Right lung (tissue), 2 donors: ENCODE measurements at regions not wholly inside any gene's neighbourhood (a gene's known extent, or its start where the extent isn't known, plus 50 kb on each side); places are given as distances from the start of the nearest gene placed in this dataset.

Experiments
- DNase-seq, 2 donors: peaks; one replicate each; pipeline ENCODE4 v3.0.0-alpha.2; 2013

- DNase-seq, result no peak
Observed at GRCh38 chr22:27115816-27116256, 458.4 kb downstream of the MIAT start.

DNA sequence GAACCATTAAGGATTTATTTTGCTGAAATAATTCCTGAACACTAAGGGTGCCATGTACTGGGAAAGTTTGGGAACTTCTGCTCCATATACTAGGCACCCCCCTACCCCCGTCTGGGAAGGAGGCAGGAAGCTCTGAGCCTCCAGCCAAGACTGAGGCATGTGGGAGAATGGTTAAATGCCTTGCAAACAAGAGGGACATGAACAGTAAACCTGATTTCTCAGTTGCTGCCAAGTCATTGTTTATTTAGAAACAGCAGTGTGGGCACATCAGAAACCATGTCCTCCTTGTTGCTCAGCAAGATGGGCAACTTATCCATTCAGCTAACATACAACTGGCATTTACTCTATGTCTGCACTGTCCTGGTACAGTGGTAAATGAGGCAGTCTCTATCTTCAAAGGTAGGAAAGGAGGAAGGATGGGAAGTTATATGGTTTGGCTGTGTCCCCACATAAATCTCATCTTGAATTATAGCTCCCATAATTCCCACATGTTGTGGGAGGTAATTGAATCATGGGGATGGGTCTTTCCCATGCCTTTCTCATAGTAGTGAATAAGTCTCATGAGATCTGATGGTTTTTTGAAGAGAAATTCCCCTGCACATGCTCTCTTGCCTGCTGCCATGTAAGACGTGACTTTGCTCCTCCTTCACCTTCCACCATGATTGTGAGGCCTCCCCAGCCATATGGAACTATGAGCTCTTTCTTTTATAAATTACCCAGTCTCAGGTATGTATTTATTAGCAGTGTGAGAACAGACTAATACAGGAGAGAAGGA lies 459.1 kb downstream of the MIAT start:
- DNase-seq, result no peak

DNA sequence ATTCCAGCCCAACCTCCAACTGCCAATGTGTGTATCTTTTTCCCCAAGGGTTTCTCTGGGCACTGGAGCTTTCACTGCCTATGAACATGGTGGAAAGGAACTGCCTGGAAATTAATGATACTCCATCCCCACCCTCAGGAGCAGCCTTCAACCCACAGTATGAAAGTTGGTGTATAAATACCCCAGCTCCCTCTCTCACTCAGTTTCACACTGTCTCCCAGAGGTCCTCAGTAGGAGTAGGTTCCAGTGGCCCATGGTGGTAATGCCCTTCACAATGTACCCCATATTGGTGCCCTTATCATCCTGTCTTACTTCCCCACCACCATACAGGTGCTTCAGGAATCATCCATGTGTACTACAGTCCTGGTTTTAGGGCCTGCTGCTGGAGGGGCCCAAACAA lies 462.6 kb downstream of the MIAT start:
- DNase-seq, result no peak

DNA sequence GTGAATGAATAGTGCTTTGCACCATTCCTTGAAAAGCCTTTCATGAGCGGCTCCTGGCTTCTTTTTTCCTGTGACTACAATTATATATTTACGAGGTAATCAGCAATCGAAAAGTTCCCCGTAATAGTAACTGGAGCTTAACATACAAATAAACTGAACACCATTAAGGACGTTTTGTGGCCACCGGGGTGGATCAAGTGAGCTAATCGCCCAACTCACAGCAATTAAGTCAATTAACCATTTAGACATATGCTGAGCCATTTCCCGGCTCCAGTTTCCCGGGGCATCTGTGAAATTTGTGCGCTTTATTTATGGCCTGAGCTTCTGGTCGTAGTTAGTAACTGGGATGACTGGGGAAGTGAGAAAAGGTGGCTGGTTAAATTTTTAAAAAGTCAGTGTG lies 465.2 kb downstream of the MIAT start:
- DNase-seq, result no peak

DNA sequence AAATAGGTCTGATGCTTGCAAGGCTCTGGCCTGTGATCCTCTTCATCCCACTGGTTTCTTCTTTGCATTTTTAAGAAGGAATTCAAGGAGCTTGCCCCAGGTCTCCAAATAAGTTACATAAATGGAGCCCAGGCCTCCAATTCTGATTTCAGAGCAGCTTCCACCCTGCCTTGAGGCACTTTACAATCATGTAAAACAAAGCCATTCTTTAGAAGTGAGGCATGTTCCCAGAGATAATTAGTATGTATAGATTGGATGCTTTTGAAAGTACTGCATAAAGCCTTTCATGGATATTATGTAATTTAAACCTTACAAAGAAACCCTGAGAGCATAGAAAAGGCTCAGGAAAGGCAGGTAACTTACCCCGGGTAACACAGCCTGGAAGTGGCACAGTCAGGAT lies 466.5 kb downstream of the MIAT start:
- DNase-seq, result no peak

- no peak for DNase-seq
Observed at GRCh38 chr22:27124351-27124966, 467.1 kb downstream of the MIAT start.

DNA sequence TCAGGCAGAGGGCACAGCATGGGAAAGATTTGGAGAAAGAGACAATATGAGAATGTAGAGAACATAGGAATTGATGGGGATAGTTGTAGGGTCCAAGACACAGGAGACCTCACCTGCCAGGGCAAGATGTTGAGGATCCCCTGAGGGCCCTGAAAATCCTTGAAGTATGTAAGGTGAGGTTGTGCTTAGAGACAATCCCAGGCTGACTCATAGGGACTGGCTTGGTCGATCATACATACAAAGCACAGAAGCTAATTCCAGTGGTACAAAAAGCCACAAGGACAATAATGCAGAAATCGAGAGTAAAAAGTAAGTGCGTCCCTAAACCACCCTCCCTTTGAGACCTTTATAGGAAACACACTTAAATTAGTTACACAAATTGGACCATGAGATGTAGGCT lies 468.2 kb downstream of the MIAT start:
- no peak for DNase-seq

- DNase-seq, result no peak
Observed at GRCh38 chr22:27127911-27128310, 470.5 kb downstream of the MIAT start.

GRCh38 chr22:27128461-27129085 lies 471.2 kb downstream of the MIAT start:
- DNase-seq, result no peak

DNA sequence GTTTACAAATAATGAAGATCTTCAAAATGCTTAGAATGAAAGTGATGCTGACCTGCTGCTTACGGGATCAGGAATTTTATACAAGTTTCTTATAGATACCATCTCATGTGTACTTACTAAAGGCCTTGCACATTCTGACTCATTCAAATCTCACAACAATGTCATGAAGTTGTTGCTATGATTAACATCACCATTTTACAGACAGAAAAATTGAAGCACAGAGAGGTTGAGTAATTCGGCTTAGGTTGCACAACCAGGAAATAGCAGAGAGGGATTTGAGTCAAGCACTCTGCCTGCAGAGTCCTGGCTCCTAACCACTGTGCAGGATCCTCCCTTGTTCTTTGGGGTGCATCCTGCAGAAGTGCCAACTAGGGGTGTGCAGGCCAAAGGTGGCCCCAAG lies 471.9 kb downstream of the MIAT start:
- DNase-seq, result no peak

- DNase-seq, result no peak
Observed at GRCh38 chr22:27130906-27131305, 473.5 kb downstream of the MIAT start.

DNA sequence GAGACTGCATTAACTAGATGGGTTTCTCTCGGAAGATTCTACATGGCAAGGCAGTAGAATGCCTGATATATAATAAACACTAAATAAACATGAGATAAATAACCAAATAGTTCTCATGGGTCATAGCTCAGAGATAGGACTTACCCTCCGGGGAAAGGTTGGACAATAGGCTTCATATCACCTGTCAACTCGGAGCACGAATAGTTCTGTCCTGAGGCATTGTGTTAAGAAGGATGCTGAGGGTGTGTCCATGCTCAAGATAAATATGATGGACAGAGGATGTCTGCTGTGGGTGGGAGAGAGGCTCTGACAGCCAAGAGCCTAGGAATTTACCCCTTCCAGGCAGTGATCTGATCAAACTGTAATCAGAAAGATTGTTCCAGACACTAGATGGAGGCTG lies 474.0 kb downstream of the MIAT start:
- DNase-seq, result no peak

- no peak for DNase-seq
Observed at GRCh38 chr22:27132400-27132799, 475.0 kb downstream of the MIAT start.

DNA sequence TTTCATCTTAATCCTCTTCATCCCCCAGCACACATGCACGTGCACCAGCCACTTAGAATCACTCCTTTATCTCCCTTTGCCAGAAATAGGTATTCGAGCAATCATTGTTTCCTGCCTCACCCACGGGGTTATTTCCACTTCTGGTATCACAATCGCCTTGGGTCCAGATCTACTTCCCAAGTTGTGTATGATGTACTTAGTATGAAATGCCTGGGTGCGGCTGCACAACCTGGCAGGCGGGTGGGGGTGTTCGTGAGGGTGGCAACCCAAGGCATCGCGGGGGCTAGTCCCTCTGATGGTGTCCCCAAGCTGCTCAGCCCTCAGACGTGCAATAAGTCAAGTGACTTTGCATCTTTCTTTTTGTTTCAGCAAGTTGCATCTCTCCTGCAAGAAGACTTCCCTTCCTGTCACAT lies 475.6 kb downstream of the MIAT start:
- DNase-seq, result no peak

GRCh38 chr22:27133681-27134314 lies 476.4 kb downstream of the MIAT start:
- DNase-seq, result no peak

- DNase-seq, result no peak
Observed at GRCh38 chr22:27134315-27134701, 476.9 kb downstream of the MIAT start.

DNA sequence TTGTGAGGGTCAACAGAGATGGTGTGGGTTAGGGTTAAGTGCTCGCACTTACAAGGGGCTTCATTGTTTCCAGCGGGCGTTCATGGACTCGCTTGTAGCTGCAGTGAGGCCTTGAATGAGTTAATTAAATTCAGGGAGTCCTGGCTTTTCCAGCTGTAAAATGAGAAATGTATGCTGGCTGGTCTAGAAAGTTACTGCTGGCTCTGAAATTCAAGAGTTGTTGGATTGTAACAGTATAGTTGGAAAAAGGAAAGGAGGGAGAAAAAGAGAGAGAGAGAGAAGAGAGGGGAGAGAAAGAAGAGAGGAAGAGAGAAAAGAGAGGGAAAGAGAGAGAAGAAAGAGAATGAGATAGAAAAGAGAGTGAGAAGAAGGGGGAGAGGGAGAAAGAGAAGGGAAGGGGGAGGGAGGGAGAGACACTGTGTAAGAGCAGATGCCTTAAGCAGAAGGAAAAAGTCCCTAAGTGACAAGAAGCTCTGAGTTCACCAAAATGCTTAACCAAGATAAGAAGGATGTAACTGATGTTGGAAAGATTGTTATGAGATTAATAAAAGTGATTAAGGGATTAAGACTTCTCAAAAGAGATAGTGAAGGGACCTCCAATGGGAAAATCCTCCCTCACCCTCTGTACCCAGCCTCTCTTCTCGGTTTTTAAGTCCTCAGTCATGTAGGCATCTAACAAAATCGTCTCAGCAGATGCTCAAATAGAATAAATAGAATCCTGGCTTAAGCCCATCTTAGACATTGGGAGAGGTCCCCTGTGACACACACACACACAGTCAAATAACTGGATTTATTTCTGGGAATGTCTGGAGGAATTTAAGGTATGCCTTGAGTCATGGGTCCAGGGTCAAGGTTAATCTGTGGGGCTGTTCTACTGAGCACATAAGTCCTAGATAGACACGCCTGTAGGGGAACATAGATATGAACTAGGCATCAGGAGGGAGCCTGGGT lies 477.9 kb downstream of the MIAT start:
- no peak for DNase-seq

DNA sequence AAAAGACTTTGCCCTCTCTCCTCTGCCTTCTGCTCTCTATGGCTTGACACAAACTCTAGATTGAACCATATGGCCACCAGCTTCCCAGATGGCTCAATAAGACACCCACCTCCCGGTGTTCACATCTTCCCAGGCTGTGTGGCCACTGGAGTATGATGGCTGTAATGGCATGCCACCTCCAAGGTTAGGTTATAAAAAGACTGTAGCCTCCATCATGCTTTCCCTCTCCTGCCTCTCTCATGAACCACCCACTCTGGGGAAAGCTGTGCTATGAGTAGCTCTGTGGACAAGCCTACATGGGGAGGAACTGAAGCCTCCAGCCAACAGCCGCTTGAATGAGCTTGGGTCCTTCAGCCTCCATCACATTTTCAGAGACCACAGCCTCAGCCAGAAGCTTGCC lies 479.2 kb downstream of the MIAT start:
- DNase-seq, result no peak

GRCh38 chr22:27137871-27138337 lies 480.5 kb downstream of the MIAT start:
- no peak for DNase-seq

- DNase-seq, result no peak
Observed at GRCh38 chr22:27138471-27138870, 481.1 kb downstream of the MIAT start.

DNA sequence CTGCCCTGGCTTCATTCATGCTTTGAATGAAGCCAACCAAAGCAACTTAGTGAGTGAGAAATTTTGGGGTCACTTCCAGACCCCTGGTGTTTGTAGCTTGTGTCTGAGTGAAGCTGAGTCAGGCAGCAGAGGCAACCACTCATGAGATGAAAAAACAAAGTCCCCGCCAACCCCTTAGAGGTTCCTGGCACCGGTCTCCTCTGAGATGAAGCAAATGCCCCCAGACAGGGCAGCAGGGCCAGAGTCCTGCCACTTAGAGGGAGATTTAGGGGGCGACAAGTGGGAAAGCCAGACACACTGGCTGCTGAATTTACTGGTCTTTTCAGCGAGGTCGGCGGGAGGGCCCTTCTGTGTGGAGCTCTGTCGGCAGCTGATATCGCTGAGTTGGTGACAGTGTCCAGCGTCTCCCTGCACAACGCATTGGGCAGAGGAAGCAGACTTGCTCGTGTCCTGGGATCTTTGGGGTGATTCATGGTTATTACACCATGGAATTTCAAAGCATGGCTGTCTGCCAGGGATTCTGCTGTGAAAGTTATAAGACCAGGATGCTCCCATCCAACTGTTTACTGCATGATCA lies 482.6 kb downstream of the MIAT start:
- DNase-seq, result no peak
